AG04450 (cell line): ENCODE measurements at regions not wholly inside any gene's neighbourhood (a gene's known extent, or its start where the extent isn't known, plus 50 kb on each side); places are given as distances from the start of the nearest gene placed in this dataset.

Experiments
- CTCF ChIA-PET: fragments of 300-600, 350-600 bp; formaldehyde crosslinking; extraction: SDS; loops from one replicate; lab custom pipeline; 2022; ENCODE audit warnings: antibody characterized with exemption, inconsistent platforms; lab: Charles Lee
- POLR2A ChIA-PET: fragments of 350-600 bp; formaldehyde crosslinking; extraction: SDS; loops from one replicate; lab custom pipeline; 2021; ENCODE audit warnings: antibody characterized with exemption, inconsistent platforms; lab: Yijun Ruan, JAX
- DNase-seq: peaks from one replicate; pipeline ENCODE4 v3.0.0-alpha.2; 2011; ENCODE audit warnings: low read depth, low spot score
- H3K27ac ChIP-seq: one replicate; pipeline ENCODE4 v1.5.1; 2012; ENCODE audit warnings: low read depth, low read length, control low read depth
- H3K27me3 ChIP-seq: one replicate; pipeline ENCODE4 v1.6.0; 2012; ENCODE audit warnings: low read length; ENCODE audit not compliant: control insufficient read depth, insufficient read depth
- H3K4me3 ChIP-seq: 2 replicates; pipeline ENCODE4 v1.5.1; 2011; ENCODE audit warnings: mild to moderate bottlenecking, low read depth, low read length, control low read depth
- H3K9me3 ChIP-seq: 2 replicates; pipeline ENCODE4 v1.5.1; 2012; ENCODE audit warnings: low read length; ENCODE audit not compliant: control insufficient read depth, insufficient read depth
- TF ChIP-seq, protein P1 (sequence below): IDR thresholded peaks from 2 replicates; pipeline ENCODE4 v1.5.1; 2011; ENCODE audit warnings: low read depth, low read length, control low read depth, inconsistent platforms

- CTCF ChIA-PET = interaction anchor here (0.5 to 1.1 kb wide), 2 partner anchors 20 to 492 kb away, joined by 3 read pairs; no protein-coding TSS in a partner anchor
- POLR2A ChIA-PET = no interaction called here
- no peak for DNase-seq
- TF ChIP-seq, protein P1, sequence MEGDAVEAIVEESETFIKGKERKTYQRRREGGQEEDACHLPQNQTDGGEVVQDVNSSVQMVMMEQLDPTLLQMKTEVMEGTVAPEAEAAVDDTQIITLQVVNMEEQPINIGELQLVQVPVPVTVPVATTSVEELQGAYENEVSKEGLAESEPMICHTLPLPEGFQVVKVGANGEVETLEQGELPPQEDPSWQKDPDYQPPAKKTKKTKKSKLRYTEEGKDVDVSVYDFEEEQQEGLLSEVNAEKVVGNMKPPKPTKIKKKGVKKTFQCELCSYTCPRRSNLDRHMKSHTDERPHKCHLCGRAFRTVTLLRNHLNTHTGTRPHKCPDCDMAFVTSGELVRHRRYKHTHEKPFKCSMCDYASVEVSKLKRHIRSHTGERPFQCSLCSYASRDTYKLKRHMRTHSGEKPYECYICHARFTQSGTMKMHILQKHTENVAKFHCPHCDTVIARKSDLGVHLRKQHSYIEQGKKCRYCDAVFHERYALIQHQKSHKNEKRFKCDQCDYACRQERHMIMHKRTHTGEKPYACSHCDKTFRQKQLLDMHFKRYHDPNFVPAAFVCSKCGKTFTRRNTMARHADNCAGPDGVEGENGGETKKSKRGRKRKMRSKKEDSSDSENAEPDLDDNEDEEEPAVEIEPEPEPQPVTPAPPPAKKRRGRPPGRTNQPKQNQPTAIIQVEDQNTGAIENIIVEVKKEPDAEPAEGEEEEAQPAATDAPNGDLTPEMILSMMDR = no peak
- H3K27me3 ChIP-seq = no peaks in the 10 kb centered on the region
- H3K4me3 ChIP-seq = no peak overlapping the region
- H3K27ac ChIP-seq = no peak overlapping the region
- H3K9me3 ChIP-seq = no peaks in the 10 kb centered on the region
Observed at GRCh38 chr5:68983043-68983442, 110.8 kb upstream of the SLC30A5 start.

GRCh38 chr5:68983959-68984358, 109.9 kb upstream of the SLC30A5 start:
- Histone ChIP-seq H3K9me3 (no peaks in the 10 kb centered on the region), H3K4me3 (no peak overlapping the region), H3K27me3 (no peaks in the 10 kb centered on the region), H3K27ac (no peak overlapping the region)
- TF ChIP-seq, protein P1 = no peak
- no peak for DNase-seq
- ChIA-PET POLR2A (no interaction called here), CTCF (no interaction called here)

GRCh38 chr5:68991279-68992084, 102.3 kb upstream of the SLC30A5 start:
- no peak for DNase-seq
- TF ChIP-seq, protein P1 = no peak
- no peaks in the 10 kb centered on the region for H3K9me3 ChIP-seq
- no peaks in the 10 kb centered on the region for H3K27me3 ChIP-seq
- H3K27ac ChIP-seq = no peak overlapping the region
- POLR2A ChIA-PET = no interaction called here
- CTCF ChIA-PET = no interaction called here
- no peak overlapping the region for H3K4me3 ChIP-seq

GRCh38 chr5:68994645-68995044, 99.2 kb upstream of the SLC30A5 start:
- ChIA-PET CTCF (no interaction called here), POLR2A (no interaction called here)
- no peak for DNase-seq
- H3K27ac ChIP-seq = no peak overlapping the region
- H3K27me3 ChIP-seq = no peaks in the 10 kb centered on the region
- H3K9me3 ChIP-seq = no peaks in the 10 kb centered on the region
- TF ChIP-seq, protein P1 = no peak
- H3K4me3 ChIP-seq = no peak overlapping the region

DNA sequence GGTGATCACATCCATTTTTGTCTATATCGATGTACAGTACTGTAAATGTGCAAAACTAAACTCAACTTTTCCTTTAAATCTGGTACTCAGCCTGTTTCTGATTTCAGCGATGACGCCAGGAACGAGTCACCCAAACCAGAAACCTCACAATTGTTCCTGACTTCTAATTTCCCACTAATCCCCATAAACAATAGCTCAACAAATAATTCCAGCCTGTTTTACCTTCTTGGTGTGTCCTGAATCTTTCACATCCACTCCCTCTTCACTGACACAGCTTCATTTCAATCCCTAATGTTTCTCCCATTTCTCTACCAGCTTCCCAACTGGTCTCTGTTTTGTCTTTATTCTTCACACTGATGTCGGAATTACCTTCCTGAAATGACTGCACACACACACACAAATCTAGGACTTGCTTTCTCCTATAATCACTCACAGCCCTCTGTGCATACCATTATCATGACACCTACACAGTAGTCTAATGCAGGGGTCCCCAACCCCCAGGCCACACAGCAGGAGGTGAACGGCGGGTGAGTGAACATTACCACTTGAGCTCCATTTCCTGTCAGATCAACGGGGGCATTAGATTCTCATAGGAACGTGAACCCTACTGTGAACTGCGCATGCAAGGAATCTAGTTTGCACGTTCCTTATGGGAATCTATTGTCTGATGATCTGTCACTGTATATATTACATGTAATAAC, 97.8 kb upstream of the SLC30A5 start:
- no peak for DNase-seq
- ChIA-PET CTCF (no interaction called here), POLR2A (no interaction called here)
- TF ChIP-seq, protein P1 = no peak
- Histone ChIP-seq H3K4me3 (no peak overlapping the region), H3K9me3 (no peaks in the 10 kb centered on the region), H3K27me3 (no peaks in the 10 kb centered on the region), H3K27ac (no peak overlapping the region)
